OCI-LY1 (cell line): ENCODE measurements at regions not wholly inside any gene's neighbourhood (a gene's known extent, or its start where the extent isn't known, plus 50 kb on each side); places are given as distances from the start of the nearest gene placed in this dataset.

Source experiments
- H2AFZ ChIP-seq: fragments of 200-600 bp; sonication (generic), shearing (Covaris generic); 2 replicates; pipeline ENCODE4 v1.6.0; 2014; ENCODE audit warnings: antibody characterized with exemption, mild to moderate bottlenecking, low read length
- H3F3A ChIP-seq: fragments of 200-600 bp; sonication (generic), shearing (Covaris generic); 2 replicates; pipeline ENCODE4 v1.6.0; 2014; ENCODE audit warnings: mild to moderate bottlenecking, antibody characterized with exemption, low read length, moderate library complexity; ENCODE audit not compliant: insufficient read depth
- H3K27ac ChIP-seq: fragments of 200-600 bp; sonication (generic); 2 replicates; pipeline ENCODE4 v1.5.1; 2014; ENCODE audit warnings: low read length, mixed run types, mild to moderate bottlenecking, low read depth; ENCODE audit not compliant: poor library complexity, severe bottlenecking
- H3K27me3 ChIP-seq: fragments of 200-600 bp; sonication (generic); 2 replicates; pipeline ENCODE4 v1.6.0; 2014; ENCODE audit warnings: antibody characterized with exemption, mild to moderate bottlenecking, low read length, moderate library complexity; ENCODE audit not compliant: insufficient read depth
- H3K36me3 ChIP-seq: fragments of 200-600 bp; sonication (generic); 2 replicates; pipeline ENCODE4 v1.6.1; 2014; ENCODE audit warnings: mild to moderate bottlenecking, antibody characterized with exemption, low read length, moderate library complexity, mixed read lengths; ENCODE audit not compliant: insufficient read depth
- H3K4me1 ChIP-seq: fragments of 200-600 bp; sonication (generic); 2 replicates; pipeline ENCODE4 v1.5.1; 2014; ENCODE audit warnings: mild to moderate bottlenecking, low read length, moderate library complexity; ENCODE audit not compliant: insufficient read depth, severe bottlenecking
- H3K4me2 ChIP-seq: fragments of 200-600 bp; sonication (generic), shearing (Covaris generic); 2 replicates; pipeline ENCODE4 v1.6.1; 2014; ENCODE audit warnings: low read length
- H3K4me3 ChIP-seq: fragments of 200-600 bp; sonication (generic); 2 replicates; pipeline ENCODE4 v1.5.1; 2014; ENCODE audit warnings: low read length, low read depth, mild to moderate bottlenecking, mixed read lengths; ENCODE audit not compliant: poor library complexity, severe bottlenecking
- H3K79me2 ChIP-seq: fragments of 200-600 bp; shearing (Covaris generic); 2 replicates; pipeline ENCODE4 v1.6.1; 2016; ENCODE audit warnings: mixed run types, low read length, mixed read lengths; ENCODE audit not compliant: insufficient read depth
- H3K9ac ChIP-seq: fragments of 200-600 bp; sonication (generic), shearing (Covaris generic); 2 replicates; pipeline ENCODE4 v1.6.1; 2014; ENCODE audit warnings: mild to moderate bottlenecking, low read length, mixed read lengths
- H3K9me2 ChIP-seq: fragments of 200-600 bp; sonication (generic), shearing (Covaris generic); 2 replicates; pipeline ENCODE4 v1.6.1; 2014; ENCODE audit warnings: low read depth, mild to moderate bottlenecking, low read length, mixed read lengths
- H3K9me3 ChIP-seq: fragments of 200-600 bp; shearing (Covaris generic); 2 replicates; pipeline ENCODE4 v1.6.1; 2014; ENCODE audit warnings: low read length, mixed read lengths
- H4K20me1 ChIP-seq: fragments of 200-600 bp; sonication (generic), shearing (Covaris generic); 2 replicates; pipeline ENCODE4 v1.6.0; 2016; ENCODE audit warnings: mild to moderate bottlenecking, low read length; ENCODE audit not compliant: insufficient read depth
- CTCF ChIP-seq: fragments of 200-600 bp; sonication (generic), shearing (Covaris generic); IDR thresholded peaks from 2 replicates; pipeline ENCODE4 v1.5.1; 2017; ENCODE audit warnings: mild to moderate bottlenecking, antibody characterized with exemption, low read length, moderate library complexity, mixed read lengths
- EZH2 ChIP-seq: fragments of 200-600 bp; sonication (generic), shearing (Covaris generic); IDR thresholded peaks from 2 replicates; pipeline ENCODE4 v1.8.0; 2017; ENCODE audit warnings: borderline replicate concordance, mixed run types, mild to moderate bottlenecking, antibody characterized with exemption, low read length, moderate library complexity, mixed read lengths

GRCh38 chr2:39615675-39616074 lies 50.0 kb upstream of the TMEM178A start:
- no peaks in the 10 kb centered on the region for H3K27me3 ChIP-seq
- H3K4me1 ChIP-seq = no peaks in the 10 kb centered on the region
- no peak overlapping the region for H3K27ac ChIP-seq
- H3K9me2 ChIP-seq = no peaks in the 10 kb centered on the region
- no peaks in the 10 kb centered on the region for H3F3A ChIP-seq
- no peaks in the 10 kb centered on the region for H3K36me3 ChIP-seq
- H3K4me3 ChIP-seq = no peak overlapping the region
- no peaks in the 10 kb centered on the region for H4K20me1 ChIP-seq
- no peaks in the 10 kb centered on the region for H3K9me3 ChIP-seq
- no peak overlapping the region for H2AFZ ChIP-seq
- TF ChIP-seq EZH2 (no peak), CTCF (no peak)
- no peak overlapping the region for H3K9ac ChIP-seq
- H3K4me2 ChIP-seq = no peak overlapping the region
- no peaks in the 10 kb centered on the region for H3K79me2 ChIP-seq
